ENCODE measurements at regions not wholly inside any gene's neighbourhood (a gene's known extent, or its start where the extent isn't known, plus 50 kb on each side); places are given as distances from the start of the nearest gene placed in this dataset.
"Not testable (repeated sequence)": the region's sequence is repeated elsewhere in the genome, so short reads cannot be mapped to it uniquely, and the experiment has no call there.

GRCh38 chr9:27818348-27818747 lies 245.1 kb upstream of the C9orf72 start:
- DNase-seq: no peak

- no peak for DNase-seq
These were observed 255.6 kb upstream of the C9orf72 start for GRCh38 chr9:27828908-27829307.

GRCh38 chr9:27829621-27830020 lies 256.3 kb upstream of the C9orf72 start:
- DNase-seq: no peak

GRCh38 chr9:27832108-27832507 lies 258.8 kb upstream of the C9orf72 start:
- not testable (repeated sequence) for DNase-seq

- no peak for DNase-seq
These were observed 262.0 kb upstream of the C9orf72 start for GRCh38 chr9:27835286-27835685.

GRCh38 chr9:27835746-27836145 lies 262.5 kb upstream of the C9orf72 start:
- no peak for DNase-seq

- DNase-seq: no peak
These were observed 263.6 kb upstream of the C9orf72 start for GRCh38 chr9:27836661-27837401.

- no peak for DNase-seq
These were observed 265.6 kb upstream of the C9orf72 start for GRCh38 chr9:27838876-27839275.

- not testable (repeated sequence) for DNase-seq
These were observed 266.5 kb upstream of the C9orf72 start for GRCh38 chr9:27839767-27840166.

GRCh38 chr9:27844797-27845196 lies 271.5 kb upstream of the C9orf72 start:
- DNase-seq: no peak

- no peak for DNase-seq
These were observed 274.1 kb upstream of the C9orf72 start for GRCh38 chr9:27847380-27847779.

GRCh38 chr9:27847818-27848217 lies 274.5 kb upstream of the C9orf72 start:
- no peak for DNase-seq

GRCh38 chr9:27848315-27848714 lies 275.0 kb upstream of the C9orf72 start:
- DNase-seq: no peak

GRCh38 chr9:27851858-27852257 lies 278.6 kb upstream of the C9orf72 start:
- DNase-seq: no peak

- no peak for DNase-seq
These were observed 280.2 kb upstream of the C9orf72 start for GRCh38 chr9:27853529-27853928.

GRCh38 chr9:27856054-27856453 lies 282.8 kb upstream of the C9orf72 start:
- no peak for DNase-seq

GRCh38 chr9:27856748-27857147 lies 283.5 kb upstream of the C9orf72 start:
- DNase-seq: no peak

- DNase-seq: no peak
These were observed 288.6 kb upstream of the C9orf72 start for GRCh38 chr9:27861887-27862286.

GRCh38 chr9:27864644-27865438 lies 291.6 kb upstream of the C9orf72 start:
- no peak for DNase-seq

- DNase-seq: no peak
These were observed 293.5 kb upstream of the C9orf72 start for GRCh38 chr9:27866741-27867140.

- no peak for DNase-seq
These were observed 297.1 kb upstream of the C9orf72 start for GRCh38 chr9:27870404-27870803.

- DNase-seq: no peak
These were observed 306.9 kb upstream of the C9orf72 start for GRCh38 chr9:27880156-27880555.

GRCh38 chr9:27880635-27881034 lies 307.4 kb upstream of the C9orf72 start:
- DNase-seq: no peak

GRCh38 chr9:27888661-27889295 lies 315.5 kb upstream of the C9orf72 start:
- DNase-seq: no peak

Data from SW 1271 (cell line).